DMS79 treated with DMSO at 0.1 percent for 48 hours (cell line): ENCODE measurements at regions not wholly inside any gene's neighbourhood (a gene's known extent, or its start where the extent isn't known, plus 50 kb on each side); places are given as distances from the start of the nearest gene placed in this dataset.

ENCODE experiments used
- DNase-seq: peaks from one replicate; lab custom pipeline; 2025; lab: John Stamatoyannopoulos, UW

DNA sequence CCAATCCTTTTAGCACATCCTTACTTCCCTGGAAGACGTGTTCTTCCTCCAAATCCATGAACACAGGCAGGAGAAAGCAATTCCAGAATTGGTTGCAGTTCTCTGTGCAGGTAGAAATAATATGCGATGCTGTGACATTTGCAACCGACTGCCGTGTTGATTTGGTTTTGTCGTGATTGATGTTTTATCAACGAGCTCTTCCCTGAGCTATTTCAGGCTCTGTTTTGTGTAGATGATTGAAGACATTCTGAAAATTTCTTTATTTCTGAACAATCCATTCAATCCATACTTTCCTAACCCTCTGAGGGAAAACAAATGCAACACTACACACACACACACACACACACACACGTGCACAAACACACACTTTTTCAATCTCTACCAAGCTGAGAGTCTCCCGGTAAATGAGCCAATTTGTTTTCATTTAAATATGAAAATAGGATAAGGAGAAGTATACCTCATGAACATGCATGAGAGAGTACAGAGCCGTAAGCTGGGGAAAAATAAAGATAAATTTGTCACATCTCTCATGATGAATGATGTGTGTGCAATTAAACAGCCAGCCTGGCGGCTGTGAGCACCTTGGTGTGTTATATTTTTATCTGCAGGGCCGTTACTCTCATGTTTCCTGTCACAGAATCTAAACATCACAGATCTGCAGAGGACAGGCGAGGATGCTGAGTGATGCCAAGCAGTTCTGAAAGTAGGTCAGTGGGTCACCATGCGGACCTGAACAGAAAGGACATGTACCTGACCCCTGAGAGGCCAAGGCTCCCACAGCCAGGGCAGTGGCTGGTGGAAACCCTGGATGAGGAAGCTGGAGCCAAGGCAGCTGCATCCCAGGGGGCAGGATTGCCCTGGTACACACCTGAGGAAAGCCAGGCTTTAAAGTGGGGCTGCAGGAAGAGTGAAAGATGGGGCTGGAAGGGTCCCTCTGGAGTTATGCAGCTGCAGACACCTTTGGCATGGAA is 64.8 kb downstream of the PDCL3 start:
- DNase-seq: no peak

DNA sequence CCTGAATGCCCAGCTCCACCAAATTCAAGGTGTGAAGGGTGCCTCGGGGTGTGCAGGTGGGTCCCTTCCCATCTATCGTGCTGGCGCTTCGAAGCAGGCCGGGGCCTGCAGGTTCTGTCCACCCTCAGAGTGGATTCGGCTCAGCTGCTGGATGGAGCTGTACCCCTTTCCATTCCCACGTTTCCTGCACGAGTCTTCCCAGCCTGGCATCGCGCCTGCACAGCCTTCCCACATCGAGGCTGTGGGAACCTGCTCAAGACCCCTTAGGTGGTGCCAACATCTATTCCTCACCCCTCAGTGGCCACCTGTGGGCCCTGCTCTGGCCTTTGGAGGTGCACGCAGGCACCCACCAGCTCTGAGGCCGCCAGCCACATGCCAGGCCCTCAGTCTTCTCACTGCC is 65.7 kb downstream of the PDCL3 start:
- no peak for DNase-seq

DNA sequence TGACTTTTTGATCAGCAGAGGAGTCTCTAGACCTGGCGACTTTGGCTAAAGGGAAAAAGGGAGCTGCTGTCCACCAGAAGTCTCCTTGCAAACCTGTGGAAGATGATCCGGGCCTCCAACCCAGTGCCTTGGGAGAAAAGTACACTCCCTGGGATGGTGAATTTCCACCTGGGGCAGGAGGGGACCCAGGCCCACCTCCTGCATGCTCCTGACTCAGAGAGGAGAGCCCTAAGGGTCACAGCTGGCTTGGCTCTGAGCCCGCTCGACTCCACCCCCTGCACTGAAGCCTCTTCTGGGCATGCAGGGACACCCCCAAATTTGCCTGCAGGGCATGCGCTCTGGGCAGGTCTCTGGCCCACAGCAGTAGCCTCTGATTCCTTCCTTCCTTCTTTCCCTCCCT is 66.5 kb downstream of the PDCL3 start:
- DNase-seq: no peak

DNA sequence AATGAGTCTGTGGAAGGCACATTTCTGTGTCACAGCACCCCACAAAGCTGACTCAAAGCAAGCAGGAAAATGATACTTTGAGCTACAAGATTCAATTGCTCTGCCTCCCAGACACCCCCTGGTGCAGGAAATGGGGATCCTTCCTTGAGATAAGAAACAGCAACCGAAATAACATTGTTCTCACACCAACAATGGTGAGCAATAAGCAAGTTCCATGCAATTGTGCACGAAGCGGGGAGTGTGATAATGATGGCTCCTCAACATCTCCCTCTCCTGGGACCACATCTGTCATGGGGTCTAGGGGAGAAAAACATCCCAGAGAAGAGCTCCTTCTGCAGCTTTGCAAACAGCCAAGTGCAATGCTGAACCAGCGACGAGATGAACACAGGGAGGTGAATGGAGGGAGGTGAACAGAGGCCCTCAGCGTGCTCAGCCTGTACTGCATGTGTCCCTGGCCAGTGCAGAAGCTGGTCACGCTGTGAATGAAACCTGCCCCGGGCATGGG is 67.7 kb downstream of the PDCL3 start:
- no peak for DNase-seq

DNA sequence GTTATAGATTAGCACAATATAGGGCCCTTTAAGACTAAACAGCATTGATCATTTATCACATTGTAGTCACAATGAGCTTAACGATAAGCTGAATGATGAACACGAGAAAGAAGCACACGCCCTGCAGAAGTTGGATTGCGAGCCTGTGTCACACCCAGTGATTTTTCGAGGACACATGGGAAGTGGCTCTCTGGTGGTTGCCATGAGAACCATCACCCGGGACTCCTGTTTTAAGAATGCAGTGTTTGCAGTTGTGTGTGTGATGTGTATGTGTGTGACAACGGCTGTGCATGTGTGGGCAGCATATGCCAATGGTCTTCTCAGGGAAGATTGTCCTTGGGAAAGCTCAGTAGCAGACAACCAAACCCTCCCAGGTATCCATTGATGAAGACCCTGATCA is 69.2 kb downstream of the PDCL3 start:
- DNase-seq: peak; percentile 87

DNA sequence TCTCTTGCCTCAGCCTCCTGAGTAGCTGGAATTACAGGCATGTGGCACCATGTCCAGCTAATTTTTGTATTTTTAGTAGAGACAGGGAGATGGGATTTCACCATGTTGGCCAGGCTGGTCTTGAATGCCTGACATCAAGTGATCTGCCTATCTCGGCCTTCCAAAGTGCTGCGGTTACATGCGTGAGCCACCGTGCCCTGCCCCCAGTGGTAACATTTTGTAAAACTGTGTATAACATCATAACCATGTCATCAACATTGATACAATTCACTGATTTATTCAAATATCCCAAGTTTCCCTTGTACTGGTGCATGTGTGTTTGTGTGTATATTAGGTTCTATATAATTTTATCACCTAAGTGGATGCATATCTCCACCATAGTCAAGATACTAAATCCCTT is 70.0 kb downstream of the PDCL3 start:
- DNase-seq: no peak

DNA sequence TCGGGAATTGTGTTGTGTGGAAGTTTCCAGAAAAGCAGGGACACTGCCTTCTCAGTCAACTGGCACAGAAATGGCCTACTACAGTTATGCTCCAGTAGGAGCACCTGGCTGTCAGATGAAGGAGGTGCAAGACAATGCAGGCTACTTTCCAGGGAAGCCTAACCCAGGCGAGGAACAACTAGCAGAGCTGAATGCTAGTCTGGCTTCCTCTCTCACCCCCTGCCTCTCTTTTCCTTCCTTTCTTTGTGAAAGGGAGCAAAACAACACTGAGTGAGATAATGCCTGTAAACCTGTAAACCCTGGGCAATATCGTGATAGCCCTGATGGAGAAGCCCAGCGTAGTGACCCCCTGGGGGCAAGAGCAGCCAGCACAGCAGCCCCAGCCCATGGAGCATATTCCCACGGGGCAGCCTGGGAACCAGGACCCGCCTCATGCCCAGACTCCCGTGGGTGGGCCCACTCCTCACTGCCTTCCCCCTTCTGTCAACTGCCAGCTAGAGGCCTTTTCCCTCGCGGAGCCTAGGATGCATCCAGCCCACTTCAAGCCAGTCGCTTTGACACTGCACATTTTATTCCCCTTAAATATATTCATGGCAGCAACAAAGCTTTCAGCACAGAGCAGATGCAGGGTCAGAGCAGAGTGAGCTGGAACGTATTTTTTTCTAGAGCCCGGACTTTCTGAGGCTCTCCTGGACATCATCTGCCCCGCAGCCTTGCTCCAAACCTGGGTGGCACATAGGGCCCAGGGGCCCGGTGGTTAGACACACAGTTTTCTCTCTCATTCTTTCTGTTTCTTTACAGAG is 77.0 kb downstream of the PDCL3 start:
- DNase-seq: no peak

DNA sequence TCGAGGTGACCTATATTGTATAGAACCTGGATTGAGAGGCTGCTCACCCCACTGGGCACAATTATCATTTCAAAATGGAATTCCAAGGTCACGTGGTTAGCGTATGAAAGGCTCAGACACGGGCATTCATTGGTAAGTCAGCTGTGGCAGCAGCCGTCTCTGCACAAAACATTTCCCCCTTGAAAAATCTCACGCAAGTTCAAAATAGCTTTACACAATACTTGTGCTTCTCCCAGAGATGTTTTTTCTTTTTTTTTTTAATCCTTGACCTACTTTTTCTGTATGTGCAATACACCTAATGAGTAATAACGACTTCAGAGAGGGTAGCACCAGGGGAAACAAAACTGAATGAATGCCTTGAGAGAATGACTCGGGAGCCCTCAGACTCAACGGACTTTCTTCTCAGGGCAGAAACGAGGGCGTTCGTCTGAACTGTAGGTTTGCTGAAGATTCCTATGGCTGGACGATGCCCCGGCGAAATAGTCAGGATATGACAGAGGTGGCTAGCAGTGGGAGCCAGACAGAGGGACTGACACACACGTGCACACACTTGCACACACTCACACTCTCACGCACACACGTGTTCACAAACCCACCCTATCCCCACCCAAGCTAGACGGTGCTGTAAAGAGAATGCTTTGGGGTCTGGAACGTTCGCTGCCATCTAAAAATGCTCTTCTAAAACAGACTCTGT is 77.8 kb downstream of the PDCL3 start:
- no peak for DNase-seq

DNA sequence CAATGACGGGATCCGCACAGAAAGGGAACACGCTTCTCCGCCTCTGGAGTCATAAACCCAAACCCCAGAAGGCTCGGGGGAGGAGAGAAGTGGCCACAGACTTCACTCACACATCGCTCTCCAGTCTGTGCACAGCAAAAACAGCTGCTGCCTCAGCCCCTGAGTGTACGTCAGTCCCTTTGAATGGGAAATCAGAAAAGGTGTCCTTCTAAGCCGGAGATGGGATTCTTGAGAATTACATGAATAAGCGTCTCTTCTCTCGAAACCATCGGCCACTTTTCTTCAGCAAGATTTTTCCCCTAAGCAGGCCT is 78.3 kb downstream of the PDCL3 start:
- no peak for DNase-seq

DNA sequence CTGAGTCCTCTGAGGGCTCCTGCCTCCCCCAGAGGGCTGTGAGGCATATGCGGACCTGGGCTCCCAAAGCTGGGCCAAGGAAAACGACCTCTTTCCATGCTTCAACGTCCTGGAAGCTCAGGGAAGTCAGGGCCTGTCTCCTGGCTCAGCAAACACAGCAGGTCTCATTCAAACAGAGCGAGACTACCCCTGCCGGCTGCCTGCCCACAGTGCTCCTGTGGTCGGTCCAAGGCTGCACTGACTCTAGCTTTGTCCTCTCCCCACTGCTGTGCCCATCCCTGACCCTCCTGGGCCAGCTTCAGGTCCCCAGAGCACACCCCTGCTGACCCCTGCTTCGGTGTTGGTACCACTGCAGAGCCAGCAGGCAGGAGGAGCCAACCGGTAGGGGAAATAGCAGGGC is 79.6 kb downstream of the PDCL3 start:
- no peak for DNase-seq

DNA sequence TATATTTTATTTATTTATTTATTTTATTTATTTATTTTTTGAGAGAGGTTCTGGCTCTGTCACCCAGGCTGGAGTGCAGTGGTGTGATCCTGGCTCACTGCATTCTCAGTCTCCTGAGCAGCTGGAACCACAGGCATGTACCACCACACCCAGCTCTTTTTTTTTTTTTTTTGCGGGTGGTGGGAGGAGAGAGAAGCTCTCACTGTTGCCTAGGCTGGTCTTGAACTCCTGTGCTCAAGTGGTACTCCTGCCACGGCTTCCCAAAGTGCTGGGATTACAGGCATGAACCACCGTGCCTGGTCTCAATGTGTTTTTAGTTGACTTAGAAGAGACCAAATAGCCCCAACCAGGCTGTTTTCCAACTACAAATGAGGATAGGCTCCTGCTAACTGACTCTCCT is 80.7 kb downstream of the PDCL3 start:
- no peak for DNase-seq

DNA sequence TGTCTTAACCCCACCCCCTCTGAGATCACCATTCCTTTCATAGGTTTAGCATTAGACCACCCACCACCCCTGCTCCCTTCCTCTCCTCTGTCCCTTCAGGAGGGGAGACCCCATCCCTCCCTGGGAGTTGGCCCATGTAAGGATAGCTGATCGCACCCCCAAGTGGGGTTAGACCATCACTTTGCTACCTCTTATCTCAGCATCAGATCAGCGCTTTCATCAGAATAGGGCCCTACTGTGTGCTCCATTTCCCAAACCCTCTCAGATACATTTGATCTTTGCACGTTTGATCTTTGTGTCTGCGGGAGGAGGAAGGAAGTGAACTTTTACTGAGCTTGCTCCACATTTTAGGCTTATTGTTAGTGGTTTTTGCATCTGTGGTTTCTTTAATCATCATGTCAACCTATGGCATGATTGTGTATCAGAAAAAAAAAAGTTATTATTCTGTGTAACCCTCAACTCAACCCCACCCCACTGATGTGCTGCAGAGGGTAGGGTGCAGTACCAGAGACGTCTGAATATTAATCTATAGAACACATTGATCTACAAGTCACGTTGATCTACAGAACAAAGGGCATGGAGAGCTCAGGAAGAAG is 81.2 kb downstream of the PDCL3 start:
- DNase-seq: no peak

DNA sequence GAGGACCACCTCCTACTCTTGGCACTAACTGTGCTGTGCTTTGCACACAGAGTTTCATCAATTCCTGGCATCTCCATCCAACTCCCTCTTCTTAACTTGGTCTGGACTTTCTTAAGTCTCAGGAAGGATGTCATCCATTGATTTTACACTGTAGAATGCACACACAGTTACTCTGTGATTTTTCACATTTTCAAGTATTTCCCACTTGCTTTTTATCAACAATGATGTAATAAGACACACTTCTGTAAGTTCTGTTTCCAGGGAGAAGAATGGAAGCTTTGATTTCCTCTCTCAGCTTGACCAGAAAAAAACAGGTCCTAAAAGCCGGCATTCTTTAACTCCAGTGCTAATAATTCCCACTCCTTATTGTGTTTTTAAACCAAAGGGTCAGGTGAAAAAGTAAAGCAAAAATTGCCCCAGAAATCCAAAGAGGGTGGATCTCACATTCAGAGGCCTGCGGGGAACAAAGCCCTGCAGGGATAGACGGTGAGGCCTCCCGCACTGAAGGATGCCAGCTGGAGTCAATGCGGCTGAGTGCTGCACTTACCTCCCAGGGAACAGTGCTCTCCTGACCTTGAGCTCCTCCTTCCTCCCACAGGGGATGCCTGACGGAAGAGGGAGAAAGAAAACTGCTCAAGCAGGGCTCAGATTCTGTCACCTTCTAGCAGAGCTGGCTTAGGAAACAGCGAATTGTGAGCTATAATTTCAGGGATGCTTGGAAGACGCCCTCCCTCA is 83.1 kb downstream of the PDCL3 start:
- no peak for DNase-seq

DNA sequence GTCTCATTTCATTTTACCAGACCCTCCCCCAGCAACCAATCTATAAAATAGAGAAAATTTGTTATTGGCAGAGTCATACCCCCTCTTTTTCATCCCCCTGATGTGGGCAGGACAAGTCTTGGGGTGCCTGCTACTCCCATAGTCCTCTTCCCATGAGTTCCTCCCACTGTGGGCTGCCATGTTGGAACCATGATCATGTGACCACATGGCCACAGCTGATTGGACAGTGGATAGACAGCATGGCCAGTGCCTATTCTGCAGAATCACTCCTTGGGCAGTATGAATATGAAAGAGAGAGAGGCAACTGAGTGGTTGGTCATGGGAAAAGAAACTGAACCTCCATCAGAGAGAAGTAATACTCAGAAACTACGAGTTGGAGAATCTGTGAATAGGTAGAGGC is 84.9 kb downstream of the PDCL3 start:
- no peak for DNase-seq

DNA sequence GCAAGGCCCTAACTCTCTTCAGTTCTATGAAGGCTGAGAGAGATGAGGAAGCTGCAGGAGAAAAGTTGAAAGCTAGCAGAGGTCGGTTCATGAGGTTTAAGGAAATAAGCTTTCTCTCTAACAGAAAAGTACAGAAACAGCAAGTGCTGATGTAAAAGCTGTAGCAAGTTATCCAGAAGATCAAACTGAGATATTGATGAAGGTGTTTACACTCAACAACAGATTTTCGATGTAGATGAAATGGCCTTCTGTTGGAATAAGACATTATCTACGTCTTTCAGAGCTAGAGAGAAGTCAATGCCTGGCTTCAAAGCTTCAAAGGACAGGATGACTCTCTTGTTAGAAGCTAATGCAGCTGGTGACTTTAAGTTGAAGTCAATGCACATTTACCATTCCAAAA is 87.4 kb downstream of the PDCL3 start:
- no peak for DNase-seq

DNA sequence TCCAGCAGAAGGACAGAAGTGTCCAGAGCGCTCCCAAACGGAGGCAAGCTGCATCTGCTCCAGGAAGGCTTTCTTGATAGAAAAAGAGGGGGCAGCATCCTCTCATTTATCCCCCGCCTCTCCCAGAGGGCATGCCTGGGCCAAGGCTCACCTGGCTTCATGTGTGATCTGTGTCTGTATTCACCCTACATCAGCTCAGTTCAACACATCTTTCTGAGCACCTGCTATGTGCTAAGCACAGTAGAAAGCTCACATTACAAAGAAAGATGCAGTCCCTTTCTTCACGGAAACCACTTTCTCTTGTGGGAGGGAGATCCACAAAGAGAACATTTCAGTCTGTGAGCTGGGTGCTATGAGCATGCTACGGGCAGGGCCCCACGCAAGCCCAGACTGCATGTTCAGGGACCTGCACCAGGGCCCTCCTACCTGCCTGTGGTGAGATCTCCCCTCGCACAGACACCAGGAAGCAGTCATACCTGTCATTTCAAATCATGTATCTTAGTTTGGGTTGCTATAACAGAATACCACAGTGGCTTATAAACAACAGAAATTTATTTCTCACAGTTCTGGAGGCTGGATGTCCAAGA is 90.7 kb downstream of the PDCL3 start:
- no peak for DNase-seq

DNA sequence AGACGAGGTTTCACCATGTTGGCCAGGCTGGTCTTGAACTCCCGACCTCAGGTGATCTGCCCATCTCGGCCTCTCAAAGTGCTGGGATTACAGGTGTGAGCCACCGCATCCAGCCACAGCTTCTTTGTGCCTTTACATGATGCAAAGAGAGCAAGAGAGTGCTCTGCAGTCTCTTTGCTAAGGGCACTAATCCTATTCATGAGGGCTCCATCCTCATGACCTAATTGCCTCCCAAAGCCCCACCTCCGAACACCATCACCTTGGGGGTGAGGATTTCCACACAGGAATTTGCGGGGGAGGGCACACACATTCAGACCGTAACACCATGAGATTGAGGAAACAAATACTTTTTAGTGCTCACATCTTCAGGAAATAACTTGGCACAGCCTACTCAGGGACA is 91.8 kb downstream of the PDCL3 start:
- DNase-seq: no peak

DNA sequence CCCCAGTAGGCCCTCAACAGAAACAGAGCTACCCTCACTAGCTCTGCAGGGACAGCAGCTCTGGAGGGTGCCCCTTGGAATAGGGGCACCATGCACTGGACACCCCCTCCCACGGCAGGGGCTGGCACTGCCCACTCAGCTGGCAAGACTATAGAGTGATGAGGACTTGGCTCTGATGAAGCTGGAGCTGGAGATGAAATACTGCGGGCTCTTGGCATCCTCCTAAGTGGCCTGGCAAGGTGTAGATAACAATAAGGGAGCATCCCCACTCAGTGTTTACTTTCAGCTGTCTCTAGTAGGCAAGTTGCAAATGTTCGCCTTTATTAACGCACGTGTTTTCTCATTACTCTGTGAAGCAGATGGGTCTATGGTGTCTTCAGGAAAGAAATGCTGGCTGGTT is 92.7 kb downstream of the PDCL3 start:
- no peak for DNase-seq

DNA sequence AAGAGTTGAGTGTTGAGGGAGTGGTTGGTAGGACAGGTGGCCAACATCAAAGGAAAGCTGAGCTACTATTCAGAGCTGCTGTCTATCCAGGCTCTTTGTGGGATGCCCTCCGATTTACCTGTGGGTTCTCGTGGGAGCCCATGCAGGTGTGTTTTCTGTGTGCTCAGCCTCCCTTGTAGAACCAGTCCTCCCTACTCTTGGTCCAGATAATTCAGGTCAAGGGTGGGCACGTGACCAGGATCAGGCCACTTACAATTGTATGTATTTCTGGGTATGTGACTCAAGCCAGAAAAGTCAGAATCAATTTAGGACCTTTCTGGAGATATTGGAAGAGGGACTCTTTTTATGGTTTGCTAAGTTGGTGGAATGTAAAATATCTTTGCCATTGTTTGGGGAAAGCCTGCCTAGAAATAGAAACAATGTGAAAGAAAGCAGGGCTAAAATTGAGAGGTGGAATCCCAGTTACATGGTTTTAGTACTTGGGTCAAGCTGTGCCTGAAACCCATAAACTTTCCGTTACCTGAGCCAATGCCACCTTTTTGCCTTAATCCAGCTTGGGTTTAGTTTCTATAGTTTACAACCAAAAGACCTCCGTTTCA is 93.2 kb downstream of the PDCL3 start:
- no peak for DNase-seq

DNA sequence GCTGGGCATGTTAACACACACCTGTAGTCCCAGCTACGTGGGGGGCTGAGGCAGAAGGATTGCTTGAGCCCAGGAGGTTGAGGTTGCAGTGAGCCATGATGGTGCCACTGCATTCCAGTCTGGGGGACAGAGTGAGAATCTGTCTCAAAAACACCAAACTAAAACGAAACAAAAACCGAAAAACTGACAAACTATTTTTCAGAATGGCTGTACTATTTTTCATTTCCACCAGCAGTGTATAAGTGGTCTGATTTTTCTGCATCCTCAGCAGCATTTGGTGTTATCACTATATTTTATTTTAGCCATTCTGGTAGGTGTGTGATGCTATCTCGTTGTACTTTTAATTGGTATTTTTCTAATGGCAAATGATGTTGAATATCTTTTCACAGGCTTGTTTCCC is 95.2 kb downstream of the PDCL3 start:
- DNase-seq: no peak
